ENCODE measurements at regions not wholly inside any gene's neighbourhood (a gene's known extent, or its start where the extent isn't known, plus 50 kb on each side); places are given as distances from the start of the nearest gene placed in this dataset.

DNA sequence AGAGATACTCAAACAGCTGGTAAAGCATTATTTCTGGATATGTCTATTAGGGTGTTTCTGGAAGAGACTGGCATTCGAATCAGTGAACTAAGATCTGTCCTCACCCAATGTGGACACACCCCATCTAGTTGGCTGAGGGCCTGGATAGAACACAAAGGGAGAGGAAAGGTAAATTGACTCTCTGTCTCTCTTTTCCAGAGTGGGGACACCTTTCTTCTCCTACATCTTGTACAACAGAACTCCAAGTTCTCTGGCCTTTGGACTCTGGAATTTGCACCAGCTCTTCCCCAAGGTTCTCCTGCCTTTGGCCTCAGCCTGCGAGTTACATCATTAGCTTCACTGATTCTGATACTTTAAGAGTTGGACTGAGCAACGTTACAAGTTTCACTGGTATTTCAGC is 1253.9 kb downstream of the SLC16A7 start:
- Histone ChIP-seq H3K27ac (ENCODE audit: low read length) (no peak overlapping the region), H3K9me3 (no peaks in the 10 kb centered on the region), H3K27me3 (replicated peaks in 1 of 2; ENCODE audit: control insufficient read depth in 2 of 2, extremely low read depth in 1 of 2, insufficient read depth in 2 of 2, low read length in 1 of 2) (no peaks in the 10 kb centered on the region), H3K4me3 (ENCODE audit: control insufficient read depth in 1 of 2, extremely low read depth in 1 of 2, low read length in 1 of 2) (no peak overlapping the region), H3K36me3 (ENCODE audit: control insufficient read depth in 2 of 2, extremely low read depth in 1 of 2, insufficient read depth in 1 of 2, low read length in 1 of 2) (no peaks in the 10 kb centered on the region), H3K4me1 (ENCODE audit: control insufficient read depth in 1 of 2, extremely low read depth in 1 of 2, insufficient read depth in 2 of 2, low read length in 2 of 2) (no peaks in the 10 kb centered on the region)
- Mint-ChIP-seq H3K4me3 (no peak overlapping the region), H3K9me3 (peaks cover 4 to 13% (median 11%) of the 10 kb centered on the region in 3 donors), H3K27me3 (no peaks in the 10 kb centered on the region), H3K4me1 (no peaks in the 10 kb centered on the region), H3K36me3 (no peaks in the 10 kb centered on the region), H3K27ac (no peak overlapping the region)
- no peak for ATAC-seq (replicated peaks in 1 of 4)
- WGBS (ENCODE audit: insufficient coverage) = 60% methylated on average over 1 of the region's 3 CpGs
- CTCF ChIA-PET = no interaction called here
- DNase-seq = no peak
- POLR2A ChIA-PET = no interaction called here

DNA sequence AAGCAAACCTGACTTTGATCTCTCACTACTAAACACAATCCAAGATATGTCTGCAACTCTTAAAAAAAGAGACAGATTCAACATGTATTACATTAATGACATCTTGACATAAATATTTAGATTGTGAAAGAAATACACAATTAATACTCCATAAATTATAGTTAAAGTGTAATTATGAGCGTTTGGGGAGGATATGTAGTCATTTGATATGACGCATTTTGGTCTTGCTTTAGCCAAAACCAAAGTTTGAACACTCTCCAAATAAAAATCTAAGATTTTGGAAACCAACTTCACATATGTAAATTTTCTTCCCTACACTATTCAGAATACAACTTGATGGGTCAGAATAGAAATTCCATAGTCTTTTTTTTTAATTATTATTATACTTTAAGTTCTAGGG is 1257.6 kb downstream of the SLC16A7 start:
- no peak for DNase-seq
- Histone ChIP-seq H3K36me3 (ENCODE audit: control insufficient read depth in 2 of 2, extremely low read depth in 1 of 2, insufficient read depth in 1 of 2, low read length in 1 of 2) (no peaks in the 10 kb centered on the region), H3K27me3 (replicated peaks in 1 of 2; ENCODE audit: control insufficient read depth in 2 of 2, extremely low read depth in 1 of 2, insufficient read depth in 2 of 2, low read length in 1 of 2) (no peaks in the 10 kb centered on the region), H3K9me3 (no peaks in the 10 kb centered on the region), H3K4me3 (ENCODE audit: control insufficient read depth in 1 of 2, extremely low read depth in 1 of 2, low read length in 1 of 2) (no peak overlapping the region), H3K4me1 (ENCODE audit: control insufficient read depth in 1 of 2, extremely low read depth in 1 of 2, insufficient read depth in 2 of 2, low read length in 2 of 2) (no peaks in the 10 kb centered on the region), H3K27ac (ENCODE audit: low read length) (no peak overlapping the region)
- ChIA-PET CTCF (no interaction called here), POLR2A (no interaction called here)
- no CpG with 5 or more reads among the region's 2 CpGs for WGBS (ENCODE audit: insufficient coverage)
- Mint-ChIP-seq H3K36me3 (no peaks in the 10 kb centered on the region), H3K9me3 (peaks cover 4 to 11% (median 10%) of the 10 kb centered on the region in 3 donors), H3K27me3 (no peaks in the 10 kb centered on the region), H3K4me1 (no peaks in the 10 kb centered on the region), H3K27ac (no peak overlapping the region), H3K4me3 (no peak overlapping the region)
- no peak for ATAC-seq (replicated peaks in 1 of 4)

DNA sequence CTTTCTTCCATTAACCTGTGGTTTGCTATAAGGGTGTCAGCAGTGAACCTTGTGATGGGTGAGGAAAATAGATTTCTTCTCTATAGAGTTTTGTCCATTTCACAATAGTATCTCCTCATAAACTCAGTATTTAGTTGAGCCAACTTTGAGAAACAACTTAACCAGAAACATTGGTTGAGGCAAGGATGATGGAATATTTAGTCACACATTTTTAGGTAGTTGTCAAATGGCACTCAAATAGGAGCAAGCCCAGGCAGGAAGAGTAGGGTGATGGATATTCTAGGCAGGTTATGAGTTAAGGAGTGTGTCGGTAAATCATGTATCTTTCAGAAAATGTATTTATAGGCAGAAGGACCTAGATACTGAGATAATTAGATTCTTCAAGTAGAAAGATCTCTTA is 1267.6 kb downstream of the SLC16A7 start:
- ATAC-seq (replicated peaks in 1 of 4) = no peak
- no peak overlapping the region for H3K27ac Mint-ChIP-seq

DNA sequence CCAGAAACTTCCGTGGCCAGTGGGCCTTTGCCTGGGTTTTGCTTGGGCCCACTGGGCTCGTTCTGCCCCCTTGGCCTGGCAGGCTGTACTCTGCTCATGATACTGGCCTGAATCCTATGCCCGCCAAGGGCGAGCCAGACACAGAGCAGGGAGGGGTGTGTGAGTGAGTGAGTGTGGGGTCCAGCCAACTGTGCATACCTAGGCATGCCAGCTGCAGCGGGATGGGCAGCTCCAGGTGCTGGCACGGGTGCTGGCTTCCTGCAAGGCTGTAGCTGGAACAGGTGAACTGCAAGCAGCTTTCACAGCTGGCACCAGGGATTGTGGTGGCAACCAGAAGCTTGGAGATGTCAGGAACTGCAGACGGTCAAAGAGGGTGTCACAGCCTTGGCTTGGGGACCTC is 1276.4 kb downstream of the SLC16A7 start:
- POLR2A ChIA-PET = no interaction called here
- no peak for ATAC-seq (replicated peaks in 1 of 4)
- CTCF ChIA-PET = no interaction called here

More for the DNA sequence above, 1267.6 kb downstream of the SLC16A7 start:
- ChIA-PET POLR2A (no interaction called here), CTCF (no interaction called here)
- Histone ChIP-seq H3K4me1 (ENCODE audit: control insufficient read depth in 1 of 2, extremely low read depth in 1 of 2, insufficient read depth in 2 of 2, low read length in 2 of 2) (no peaks in the 10 kb centered on the region), H3K27me3 (replicated peaks in 1 of 2; ENCODE audit: control insufficient read depth in 2 of 2, extremely low read depth in 1 of 2, insufficient read depth in 2 of 2, low read length in 1 of 2) (no peaks in the 10 kb centered on the region), H3K9me3 (peaks cover 2% of the 10 kb centered on the region), H3K4me3 (ENCODE audit: control insufficient read depth in 1 of 2, extremely low read depth in 1 of 2, low read length in 1 of 2) (no peak overlapping the region), H3K27ac (ENCODE audit: low read length) (no peak overlapping the region), H3K36me3 (ENCODE audit: control insufficient read depth in 2 of 2, extremely low read depth in 1 of 2, insufficient read depth in 1 of 2, low read length in 1 of 2) (no peaks in the 10 kb centered on the region)
- DNase-seq = no peak
- 80% methylated on average over 1 of the region's 1 CpG for WGBS (ENCODE audit: insufficient coverage)
- Mint-ChIP-seq H3K27me3 (no peaks in the 10 kb centered on the region), H3K4me1 (no peaks in the 10 kb centered on the region), H3K4me3 (no peak overlapping the region), H3K36me3 (no peaks in the 10 kb centered on the region), H3K9me3 (peaks cover 0 to 5% (median 4%) of the 10 kb centered on the region in 3 donors)

GRCh38 chr12:60872850-60873713 is 1277.3 kb downstream of the SLC16A7 start:
- ChIA-PET CTCF (no interaction called here), POLR2A (no interaction called here)
- H3K9me3 Mint-ChIP-seq = peaks cover 6 to 14% (median 9%) of the 10 kb centered on the region in 3 donors
- Histone ChIP-seq H3K27ac (ENCODE audit: low read length) (no peak overlapping the region), H3K27me3 (replicated peaks in 1 of 2; ENCODE audit: control insufficient read depth in 2 of 2, extremely low read depth in 1 of 2, insufficient read depth in 2 of 2, low read length in 1 of 2) (peaks cover 0 to 4% of the 10 kb centered on the region in 2 experiments), H3K4me3 (ENCODE audit: control insufficient read depth in 1 of 2, extremely low read depth in 1 of 2, low read length in 1 of 2) (no peak overlapping the region), H3K36me3 (ENCODE audit: control insufficient read depth in 2 of 2, extremely low read depth in 1 of 2, insufficient read depth in 1 of 2, low read length in 1 of 2) (no peaks in the 10 kb centered on the region), H3K9me3 (no peaks in the 10 kb centered on the region), H3K4me1 (ENCODE audit: control insufficient read depth in 1 of 2, extremely low read depth in 1 of 2, insufficient read depth in 2 of 2, low read length in 2 of 2) (no peaks in the 10 kb centered on the region)
- no peaks in the 10 kb centered on the region for H3K4me1 Mint-ChIP-seq
- H3K4me3 Mint-ChIP-seq = no peak overlapping the region
- no peaks in the 10 kb centered on the region for H3K36me3 Mint-ChIP-seq
- no peaks in the 10 kb centered on the region for H3K27me3 Mint-ChIP-seq
- WGBS (ENCODE audit: insufficient coverage) = 82% methylated on average over 13 of the region's 13 CpGs
- ATAC-seq (replicated peaks in 1 of 4) (no peak), DNase-seq (no peak)
- no peak overlapping the region for H3K27ac Mint-ChIP-seq

More for the DNA sequence above, 1276.4 kb downstream of the SLC16A7 start:
- Histone ChIP-seq H3K36me3 (ENCODE audit: control insufficient read depth in 2 of 2, extremely low read depth in 1 of 2, insufficient read depth in 1 of 2, low read length in 1 of 2) (no peaks in the 10 kb centered on the region), H3K9me3 (no peaks in the 10 kb centered on the region), H3K27me3 (replicated peaks in 1 of 2; ENCODE audit: control insufficient read depth in 2 of 2, extremely low read depth in 1 of 2, insufficient read depth in 2 of 2, low read length in 1 of 2) (peaks cover 0 to 4% of the 10 kb centered on the region in 2 experiments), H3K4me1 (ENCODE audit: control insufficient read depth in 1 of 2, extremely low read depth in 1 of 2, insufficient read depth in 2 of 2, low read length in 2 of 2) (no peaks in the 10 kb centered on the region), H3K4me3 (ENCODE audit: control insufficient read depth in 1 of 2, extremely low read depth in 1 of 2, low read length in 1 of 2) (no peak overlapping the region), H3K27ac (ENCODE audit: low read length) (no peak overlapping the region)
- Mint-ChIP-seq H3K36me3 (no peaks in the 10 kb centered on the region), H3K4me1 (no peaks in the 10 kb centered on the region), H3K27me3 (no peaks in the 10 kb centered on the region), H3K4me3 (no peak overlapping the region), H3K9me3 (peaks cover 6 to 14% (median 9%) of the 10 kb centered on the region in 3 donors), H3K27ac (no peak overlapping the region)
- DNase-seq = no peak
- 87% methylated on average over 7 of the region's 7 CpGs for WGBS (ENCODE audit: insufficient coverage)

GRCh38 chr12:60874091-60874490 is 1278.3 kb downstream of the SLC16A7 start:
- Mint-ChIP-seq H3K27me3 (no peaks in the 10 kb centered on the region), H3K27ac (no peak overlapping the region), H3K4me1 (no peaks in the 10 kb centered on the region), H3K9me3 (peaks cover 8 to 14% (median 9%) of the 10 kb centered on the region in 3 donors), H3K36me3 (no peaks in the 10 kb centered on the region), H3K4me3 (no peak overlapping the region)
- ChIA-PET CTCF (no interaction called here), POLR2A (no interaction called here)
- no peaks in the 10 kb centered on the region for H3K9me3 ChIP-seq
- ATAC-seq (replicated peaks in 1 of 4) (no peak), DNase-seq (no peak)
- H3K4me3 ChIP-seq (ENCODE audit: control insufficient read depth in 1 of 2, extremely low read depth in 1 of 2, low read length in 1 of 2) = no peak overlapping the region
- peaks cover 0 to 4% of the 10 kb centered on the region in 2 experiments for H3K27me3 ChIP-seq (replicated peaks in 1 of 2; ENCODE audit: control insufficient read depth in 2 of 2, extremely low read depth in 1 of 2, insufficient read depth in 2 of 2, low read length in 1 of 2)
- no peaks in the 10 kb centered on the region for H3K36me3 ChIP-seq (ENCODE audit: control insufficient read depth in 2 of 2, extremely low read depth in 1 of 2, insufficient read depth in 1 of 2, low read length in 1 of 2)
- no peak overlapping the region for H3K27ac ChIP-seq (ENCODE audit: low read length)
- H3K4me1 ChIP-seq (ENCODE audit: control insufficient read depth in 1 of 2, extremely low read depth in 1 of 2, insufficient read depth in 2 of 2, low read length in 2 of 2) = no peaks in the 10 kb centered on the region

All from T-cell (primary cell).